ENCODE measurements at regions not wholly inside any gene's neighbourhood (a gene's known extent, or its start where the extent isn't known, plus 50 kb on each side); places are given as distances from the start of the nearest gene placed in this dataset.

DNA sequence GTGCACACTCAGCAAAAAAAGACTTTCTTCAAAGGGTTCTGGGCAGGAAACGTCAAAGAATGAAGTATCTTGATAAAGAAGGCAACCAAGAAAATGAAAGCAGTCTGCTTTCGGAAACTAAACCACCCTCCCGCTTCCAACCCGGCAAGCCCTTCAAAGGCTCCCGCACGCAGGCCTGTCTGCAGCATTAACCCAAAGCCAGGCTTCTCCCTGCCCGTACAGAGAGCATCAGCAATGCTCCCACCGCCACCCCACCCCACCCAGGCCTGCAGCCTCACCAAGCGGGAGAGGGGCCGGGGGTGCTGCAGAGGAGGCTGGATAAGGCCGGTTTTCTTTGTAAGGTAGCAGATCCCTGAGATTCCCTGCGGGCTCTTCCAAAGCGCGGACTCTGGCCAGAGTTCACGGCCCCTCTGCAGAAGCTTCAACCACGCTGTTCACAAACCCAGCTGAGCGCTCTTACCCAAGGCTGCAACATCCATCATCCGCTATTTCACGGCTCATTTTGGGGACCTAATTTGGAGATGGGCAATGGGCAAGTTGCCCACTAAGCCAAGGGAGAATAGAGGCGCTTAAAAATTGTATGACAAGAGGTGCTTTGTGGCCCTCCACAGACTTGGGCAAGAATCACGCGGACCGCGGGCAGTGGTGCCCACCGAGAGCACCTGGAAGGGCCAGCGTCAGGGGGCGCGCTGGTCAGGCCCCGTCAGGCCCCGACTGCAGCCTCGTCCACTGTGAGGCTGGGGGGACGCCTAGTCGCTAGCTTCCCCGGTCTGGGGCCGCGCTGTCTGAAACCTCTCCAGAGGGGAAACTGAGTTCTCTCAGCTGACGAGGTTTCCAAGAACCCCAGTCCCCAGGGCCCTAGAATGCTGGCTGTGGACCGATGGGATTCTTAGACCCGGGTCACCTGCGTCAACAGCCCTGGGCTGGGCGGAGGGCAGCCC is 225.4 kb upstream of the ID2 start:
- no peak overlapping the region for H3K27ac ChIP-seq (ENCODE audit: low read depth, low read length)

DNA sequence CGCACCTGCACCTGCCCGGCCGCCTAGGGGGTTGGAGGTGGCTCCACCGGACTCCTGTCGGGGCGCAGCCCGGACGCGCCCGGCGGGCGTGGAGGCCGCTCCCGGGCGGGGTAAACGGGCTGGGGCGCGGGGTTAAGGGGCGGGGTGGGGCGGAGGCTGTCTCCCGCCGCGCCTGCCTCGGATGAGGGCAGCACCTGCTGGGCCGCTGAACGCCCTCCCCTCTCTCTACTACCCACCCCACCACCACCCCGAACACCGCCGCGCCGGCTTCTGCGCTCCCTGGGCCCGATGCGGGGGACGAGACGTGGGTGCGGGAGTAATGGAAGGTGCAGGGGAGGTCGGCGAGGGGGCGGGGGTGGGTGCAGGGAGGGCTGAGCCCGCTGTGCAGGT is 224.8 kb upstream of the ID2 start:
- WGBS, 3 donors, result 22 to 32% (median 29%) methylated on average over 26 to 41 of the region's 41 CpGs
- H3K27ac ChIP-seq (ENCODE audit: low read depth, low read length), result no peak overlapping the region

More for the DNA sequence above, 225.4 kb upstream of the ID2 start:
- 66 to 83% (median 67%) methylated on average over 41 of the region's 41 CpGs for WGBS, 3 donors

DNA sequence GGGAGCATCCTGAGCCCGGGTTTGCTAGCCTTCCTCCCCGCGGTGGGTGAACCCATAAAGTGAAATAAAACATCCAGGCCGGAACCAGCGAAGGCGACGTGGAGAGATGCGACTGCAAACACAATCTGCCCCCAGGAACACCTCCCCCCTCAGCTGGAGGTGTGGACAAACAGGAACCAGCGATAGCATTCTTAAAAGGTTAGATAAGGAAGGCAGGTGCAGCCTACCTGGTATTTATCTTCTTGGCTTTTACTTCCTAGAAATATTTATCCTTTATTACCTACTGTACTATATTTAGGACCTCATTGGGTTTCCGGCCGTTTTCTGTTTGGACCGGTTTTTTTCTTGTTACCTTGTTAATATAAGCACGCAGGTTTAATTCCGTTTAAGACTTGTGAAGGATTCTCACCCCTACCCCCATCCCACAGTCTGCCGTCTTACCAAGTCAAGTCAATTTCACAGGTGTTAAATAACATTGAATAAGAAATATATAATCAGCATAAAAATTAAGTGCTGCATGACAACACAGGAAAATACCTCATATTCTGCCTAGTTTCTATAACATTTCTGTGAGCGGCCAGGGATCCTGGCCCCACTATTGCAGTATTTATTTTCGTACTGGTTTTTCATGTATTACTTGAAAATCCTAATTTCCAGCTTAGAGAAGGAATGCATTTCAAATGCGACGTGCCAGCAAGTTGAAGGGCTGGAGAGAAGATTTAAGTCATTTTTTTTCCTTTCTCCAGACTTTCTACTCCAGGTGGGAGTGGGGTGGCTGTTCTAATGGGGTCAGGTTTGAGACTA is 224.0 kb upstream of the ID2 start:
- no peak overlapping the region for H3K27ac ChIP-seq (ENCODE audit: low read depth, low read length)
- 29 to 61% (median 56%) methylated on average over 19 of the region's 19 CpGs for WGBS, 3 donors

DNA sequence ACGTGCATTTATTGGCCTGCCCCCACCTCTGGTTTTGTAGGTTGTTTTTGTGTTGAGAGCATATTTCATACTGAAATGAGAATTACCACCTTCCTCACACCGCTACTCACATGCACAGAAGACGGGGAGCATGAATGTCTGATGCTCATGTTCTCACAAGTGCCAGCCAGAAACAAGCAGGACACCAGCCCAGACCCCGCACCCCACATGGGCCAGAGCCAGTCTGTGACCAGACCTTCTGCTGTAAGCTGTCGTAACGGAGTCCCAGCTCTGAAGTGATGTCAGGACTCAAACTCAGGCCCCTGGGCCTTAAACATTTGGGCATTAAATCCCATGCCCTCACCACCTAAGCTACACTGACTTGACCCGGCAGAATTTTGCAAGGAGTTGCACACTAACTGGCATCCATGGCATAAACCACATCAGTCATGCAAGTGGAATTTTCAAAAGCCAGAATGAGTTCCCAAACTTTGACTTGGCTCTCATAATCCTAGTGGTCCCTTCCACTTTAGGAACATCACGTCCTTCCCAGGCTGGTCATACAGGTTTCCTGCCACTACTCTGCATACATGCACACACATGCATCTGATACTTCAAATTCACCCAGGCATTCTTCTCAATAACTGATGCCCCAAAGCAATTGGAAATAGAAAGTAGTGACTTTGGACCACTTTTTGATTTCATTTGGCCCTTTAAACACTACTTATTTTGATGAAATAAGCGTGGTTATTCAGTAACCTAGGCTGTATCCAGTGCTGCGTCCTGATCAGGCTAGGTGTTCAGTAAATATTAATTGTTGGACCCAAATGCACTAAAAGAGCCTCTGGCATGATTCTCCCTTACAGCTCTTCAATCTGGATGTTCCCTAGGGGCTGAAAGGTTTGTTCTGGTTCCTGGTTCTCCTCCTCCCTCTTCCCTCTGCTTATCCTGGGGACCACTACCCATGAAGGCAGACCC is 223.1 kb upstream of the ID2 start:
- WGBS, 3 donors, result 88 to 94% (median 93%) methylated on average over 10 of the region's 10 CpGs
- H3K27ac ChIP-seq (ENCODE audit: low read depth, low read length), result no peak overlapping the region

DNA sequence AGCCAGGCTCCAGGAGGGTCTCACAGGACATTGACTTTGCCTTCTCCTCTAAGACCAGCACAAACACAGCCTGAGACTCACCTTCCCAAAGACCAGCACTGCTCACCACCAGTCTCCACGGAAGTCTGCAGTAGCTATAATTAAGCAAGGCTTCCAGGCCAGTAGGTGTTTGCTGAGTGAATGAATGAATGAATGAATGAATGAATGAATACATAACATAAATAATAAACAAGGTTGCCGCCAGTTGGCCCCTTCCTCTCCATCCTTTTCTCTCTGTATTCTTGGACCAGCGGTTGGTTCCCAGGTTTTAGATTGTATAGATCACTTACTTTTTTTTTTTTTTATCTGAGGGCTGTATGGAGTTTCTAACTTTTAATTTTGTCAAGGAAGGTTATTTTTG is 222.4 kb upstream of the ID2 start:
- no peak overlapping the region for H3K27ac ChIP-seq (ENCODE audit: low read depth, low read length)
- WGBS, 3 donors, result 99 to 100% (median 99%) methylated on average over 3 of the region's 3 CpGs

DNA sequence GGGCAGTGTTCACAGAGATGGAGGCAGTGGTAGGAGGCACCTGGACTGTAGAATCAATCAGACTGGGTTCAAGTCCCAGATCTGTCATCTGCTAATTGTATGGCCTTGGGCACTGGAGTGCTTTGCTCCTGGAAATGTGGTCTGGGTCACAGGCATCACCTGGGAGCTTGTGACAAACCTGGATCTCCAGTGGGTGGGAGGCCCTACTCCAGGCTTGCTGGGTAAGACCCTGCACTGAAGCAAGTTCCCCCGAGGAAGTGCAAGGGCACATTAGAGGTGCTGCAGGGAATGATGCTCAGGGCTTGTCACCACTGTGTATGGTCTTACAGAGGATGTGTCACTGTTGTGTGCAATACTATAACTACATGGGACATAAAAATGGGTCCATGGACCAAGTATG is 220.5 kb upstream of the ID2 start:
- WGBS, 3 donors, result 96 to 100% (median 97%) methylated on average over 1 of the region's 1 CpG

DNA sequence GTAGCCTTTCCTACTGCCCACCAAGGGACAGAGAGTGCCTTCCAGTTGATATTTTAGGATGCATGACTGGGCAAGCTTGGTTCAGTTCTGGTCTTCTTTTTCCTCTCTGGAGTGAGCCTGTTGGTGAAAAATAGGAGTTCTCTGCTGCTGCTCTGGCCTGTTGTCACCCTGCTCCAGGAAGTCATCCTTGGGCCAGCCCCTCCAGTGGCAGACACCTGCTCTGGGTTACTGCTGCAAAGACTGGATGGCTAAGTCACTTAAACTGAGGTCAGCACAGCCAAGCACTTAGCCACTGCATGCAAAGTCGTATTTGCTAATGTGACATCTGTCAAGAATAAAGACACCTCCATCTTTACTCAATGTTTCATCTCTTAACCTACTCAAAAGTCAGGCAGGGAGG is 219.6 kb upstream of the ID2 start:
- 86 to 93% (median 91%) methylated on average over 1 of the region's 1 CpG for WGBS, 3 donors
- no peak overlapping the region for H3K27ac ChIP-seq (ENCODE audit: low read depth, low read length)

More for the DNA sequence above, 220.5 kb upstream of the ID2 start:
- no peak overlapping the region for H3K27ac ChIP-seq (ENCODE audit: low read depth, low read length)

DNA sequence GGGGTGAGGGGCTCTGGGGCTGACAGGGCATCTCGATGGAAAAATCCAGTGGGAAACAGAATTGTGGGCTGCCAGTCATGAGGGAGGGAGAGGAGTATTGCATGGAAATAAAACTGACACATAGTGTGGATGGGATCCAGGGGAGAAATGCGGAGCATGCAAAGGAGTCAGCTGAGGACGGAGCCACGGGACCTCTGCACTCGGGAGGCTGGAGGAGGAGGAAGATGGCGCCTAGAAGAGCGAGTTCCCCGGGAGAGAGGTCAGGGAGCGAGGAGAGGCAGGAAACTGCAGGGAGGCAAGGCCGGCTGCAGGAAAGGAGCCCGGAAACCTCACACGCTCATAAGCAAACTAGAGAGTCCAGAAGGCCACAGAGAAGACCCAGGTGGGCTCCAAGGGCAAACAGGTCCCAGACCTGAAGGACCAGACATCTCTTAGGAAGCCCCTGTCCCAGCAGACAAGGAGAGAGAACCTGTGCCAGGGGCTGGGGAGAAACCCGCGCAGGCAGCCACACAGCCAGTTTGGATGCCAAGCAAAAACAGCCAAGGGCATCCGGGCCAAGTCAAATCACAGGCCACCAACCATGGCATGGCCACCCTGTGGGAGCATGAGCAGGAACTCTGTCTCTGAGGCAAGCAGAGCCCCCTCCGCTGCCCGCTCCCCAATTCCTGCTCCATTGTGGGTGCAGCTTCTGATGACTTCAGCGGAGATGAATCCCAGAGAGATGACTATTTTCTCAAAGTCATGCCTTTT is 218.8 kb upstream of the ID2 start:
- WGBS, 3 donors, result 81 to 88% (median 81%) methylated on average over 18 of the region's 18 CpGs
- no peak overlapping the region for H3K27ac ChIP-seq (ENCODE audit: low read depth, low read length)

DNA sequence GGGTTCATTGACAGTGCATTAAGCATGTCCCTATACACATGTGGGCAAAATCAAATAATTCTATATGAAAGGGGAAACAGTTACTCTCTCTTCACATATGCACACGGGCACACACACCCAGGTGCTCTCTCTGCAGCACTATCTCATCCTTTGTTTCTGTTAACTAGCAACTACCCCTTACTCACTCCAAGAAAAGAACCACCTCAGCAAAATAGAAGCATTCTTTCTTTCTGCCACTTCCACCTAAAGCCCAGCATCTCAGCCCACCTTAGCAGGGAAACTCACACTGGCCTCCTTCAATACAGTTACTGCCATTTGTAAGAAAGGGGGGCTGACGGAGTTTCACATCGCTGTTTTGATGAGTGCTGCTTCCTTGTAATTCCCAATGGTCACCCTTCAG is 216.3 kb upstream of the ID2 start:
- 87 to 94% (median 91%) methylated on average over 3 of the region's 3 CpGs for WGBS, 3 donors
- H3K27ac ChIP-seq (ENCODE audit: low read depth, low read length), result no peak overlapping the region

DNA sequence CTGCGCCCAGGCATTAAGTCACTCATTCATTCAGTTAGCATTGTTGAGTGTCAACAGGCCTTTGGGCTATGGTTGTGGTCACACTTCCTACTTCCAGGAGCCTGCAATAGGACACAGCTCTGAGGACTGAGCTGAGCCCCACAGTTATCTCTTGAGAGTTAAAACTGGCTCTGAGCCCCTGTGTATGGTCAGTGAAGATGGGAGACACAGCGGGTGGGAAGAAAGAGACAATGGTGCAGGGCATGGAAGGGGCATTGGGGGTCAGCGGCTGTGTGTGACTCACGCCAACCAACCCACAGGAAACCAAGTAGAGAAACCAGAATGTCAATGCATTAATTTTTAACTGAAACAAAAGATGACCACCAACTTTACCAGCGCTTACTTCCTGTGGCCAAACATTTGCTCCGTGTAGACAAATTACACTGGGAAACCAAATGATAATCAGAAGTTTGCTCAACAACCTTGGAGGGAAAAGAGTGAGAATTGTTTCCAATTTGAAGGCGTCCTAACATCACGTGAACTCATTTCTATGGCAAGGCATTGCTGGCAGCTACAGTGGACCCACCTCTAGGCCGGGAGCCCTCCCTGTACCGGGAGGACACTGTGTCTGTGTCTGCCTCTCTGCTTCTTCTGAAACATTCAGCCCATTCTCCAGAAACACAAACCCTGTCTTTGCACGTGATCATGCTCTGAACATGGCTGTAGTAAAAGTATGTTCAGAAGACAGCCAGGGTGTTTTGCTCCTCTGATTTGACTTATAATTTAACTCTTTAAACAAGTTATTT is 212.0 kb upstream of the ID2 start:
- H3K27ac ChIP-seq (ENCODE audit: low read depth, low read length), result no peak overlapping the region
- 73 to 85% (median 74%) methylated on average over 11 of the region's 11 CpGs for WGBS, 3 donors

DNA sequence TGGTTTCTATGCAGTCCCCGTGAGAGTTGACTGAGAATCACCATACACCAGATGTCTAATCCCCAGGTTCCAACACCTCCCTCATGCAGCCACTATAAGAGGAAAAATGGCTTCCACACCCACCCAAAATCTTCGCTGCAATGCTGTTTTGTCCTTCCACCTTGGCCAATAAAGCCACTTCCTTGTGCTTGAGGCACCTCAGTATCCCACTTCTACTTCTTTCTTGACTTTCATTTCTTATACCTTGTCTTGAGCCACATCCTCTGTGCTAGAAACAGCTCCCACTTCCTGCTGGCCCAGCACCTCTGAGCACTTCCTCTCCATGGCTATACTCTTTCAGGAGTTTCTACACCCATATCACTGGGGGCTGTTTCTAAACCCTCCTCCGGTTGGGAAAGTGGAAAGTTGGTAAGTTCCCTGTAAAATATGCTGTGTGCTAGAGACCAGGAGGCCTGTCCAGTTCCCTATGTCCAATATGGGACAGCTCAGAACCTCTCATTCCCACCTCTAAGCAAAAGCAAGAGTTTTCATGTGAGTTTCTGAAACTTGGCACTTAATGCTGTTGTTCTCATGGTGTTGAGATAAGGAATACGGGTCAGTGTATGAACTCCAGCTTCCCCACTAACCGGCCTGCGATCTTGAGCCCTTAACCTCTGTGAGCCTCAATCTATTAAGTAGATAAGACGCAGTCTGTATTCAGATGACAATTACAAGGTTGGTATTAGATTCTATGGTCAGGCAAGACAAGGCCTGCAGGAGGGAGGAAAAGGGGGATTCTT is 209.1 kb upstream of the ID2 start:
- H3K27ac ChIP-seq (ENCODE audit: low read depth, low read length), result no peak overlapping the region
- 55 to 61% (median 61%) methylated on average over 7 of the region's 7 CpGs for WGBS, 3 donors

DNA sequence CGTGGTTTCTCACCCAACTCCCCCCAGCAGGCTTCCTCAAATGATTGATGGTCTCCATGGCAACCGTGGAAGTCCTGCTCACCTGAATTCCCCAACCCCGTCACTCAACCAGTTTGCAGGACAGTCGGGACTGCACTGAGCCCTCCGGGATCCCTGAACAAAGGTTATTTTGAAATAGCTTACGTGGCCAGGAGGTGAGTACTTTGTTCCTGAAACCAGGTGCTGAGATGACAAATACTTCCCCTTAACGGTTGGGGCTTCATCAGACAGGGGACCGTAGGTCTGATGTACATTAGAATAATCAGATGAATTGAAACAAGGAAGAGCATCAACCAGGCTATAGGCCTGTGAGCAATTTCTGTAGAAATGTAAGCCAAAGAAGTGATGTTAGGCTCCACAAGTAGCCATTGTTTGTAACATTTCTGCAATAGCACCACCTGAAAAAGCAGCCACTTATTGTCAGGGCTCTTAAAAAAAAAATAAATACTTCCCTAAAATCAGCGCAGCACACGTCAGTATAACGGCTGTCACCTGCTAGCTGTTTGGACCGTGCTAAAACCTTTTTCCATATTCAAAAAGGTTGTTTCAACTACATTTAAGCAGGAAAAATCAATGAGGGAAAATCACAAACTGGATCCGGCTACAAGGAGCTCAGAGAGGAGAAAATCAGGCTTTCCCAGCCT is 206.4 kb upstream of the ID2 start:
- H3K27ac ChIP-seq (ENCODE audit: low read depth, low read length), result no peak overlapping the region
- WGBS, 3 donors, result 54 to 63% (median 54%) methylated on average over 13 of the region's 13 CpGs

DNA sequence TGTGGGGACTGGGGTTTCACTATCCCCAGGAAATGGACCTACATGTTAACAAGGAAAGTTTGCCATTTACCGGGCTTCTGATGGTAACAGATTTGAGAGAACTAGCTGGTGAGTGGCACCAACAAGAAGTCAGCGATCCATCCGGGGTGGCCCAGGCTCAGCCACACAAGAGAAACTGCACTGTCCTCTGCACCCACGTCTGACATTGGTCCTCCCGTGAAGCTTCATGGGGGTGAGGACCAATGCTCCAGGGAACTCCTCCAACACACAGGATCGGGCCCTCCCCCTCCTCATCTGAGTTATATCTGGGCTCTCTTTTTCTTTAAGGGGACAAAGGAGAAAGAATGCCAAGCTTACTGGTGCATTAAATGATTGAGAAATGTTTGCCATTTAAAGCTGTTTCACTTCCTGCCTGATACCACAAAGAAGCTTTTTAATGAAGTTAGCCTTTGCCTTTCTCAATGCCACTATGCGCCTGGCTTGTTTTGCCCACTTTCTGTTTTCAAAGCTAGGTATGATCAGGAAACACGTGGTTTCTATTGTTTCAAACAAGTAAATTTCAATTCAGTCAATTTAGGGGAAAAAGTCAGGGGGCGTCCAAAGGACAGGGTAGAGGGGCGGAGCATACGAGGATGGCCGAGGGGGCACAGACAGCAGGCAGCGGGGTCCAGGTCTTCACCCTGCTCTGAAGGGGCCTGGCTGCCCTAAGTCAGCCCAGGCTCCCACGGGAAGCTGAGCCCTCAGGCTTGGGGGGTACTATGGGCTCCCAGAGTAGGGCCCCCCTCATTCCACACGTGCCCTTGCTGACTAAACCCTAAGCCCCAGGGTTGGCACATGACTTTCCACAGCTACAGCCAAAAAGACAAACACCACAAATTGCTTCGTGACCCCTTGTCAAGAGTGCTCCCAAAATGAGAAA is 204.0 kb upstream of the ID2 start:
- WGBS, 3 donors, result 48 to 77% (median 53%) methylated on average over 16 of the region's 16 CpGs
- H3K27ac ChIP-seq (ENCODE audit: low read depth, low read length), result no peak overlapping the region

DNA sequence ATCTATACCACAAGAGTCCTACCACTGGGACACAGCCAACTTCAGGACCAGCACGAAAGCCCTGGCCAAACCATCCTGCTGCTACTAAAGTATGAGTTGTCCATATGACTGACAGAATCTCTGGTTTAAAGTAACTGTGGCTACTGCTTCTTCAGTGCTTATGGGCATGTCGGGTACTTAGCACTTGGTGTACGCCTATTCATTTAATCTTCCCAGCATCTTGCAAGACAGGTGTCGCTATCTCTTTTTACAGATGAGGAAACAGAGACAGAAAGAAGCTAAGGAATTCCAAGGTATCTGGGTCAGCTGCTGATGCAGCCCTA is 203.4 kb upstream of the ID2 start:
- 67 to 77% (median 73%) methylated on average over 4 of the region's 4 CpGs for WGBS, 3 donors
- no peak overlapping the region for H3K27ac ChIP-seq (ENCODE audit: low read depth, low read length)

DNA sequence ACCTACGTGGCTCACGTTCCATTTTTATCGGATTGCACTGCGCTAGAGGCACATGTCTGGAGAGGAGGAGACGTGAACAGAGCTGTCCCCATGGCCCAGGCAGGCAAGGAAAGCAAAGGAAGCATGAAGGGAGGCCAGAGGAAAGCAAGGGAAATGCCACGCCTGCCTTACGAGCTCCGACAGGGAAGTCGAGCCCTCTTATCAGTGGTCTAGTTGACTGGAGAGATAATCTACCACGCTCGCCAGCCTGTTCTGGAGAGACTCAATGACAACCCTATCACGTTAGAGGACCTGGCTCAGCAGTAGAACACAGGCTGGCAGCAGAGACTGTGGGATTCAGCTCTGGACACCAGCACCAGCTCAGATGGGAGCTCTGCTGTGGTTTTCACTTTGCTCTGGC is 202.6 kb upstream of the ID2 start:
- WGBS, 3 donors, result 55 to 73% (median 69%) methylated on average over 12 of the region's 12 CpGs
- H3K27ac ChIP-seq (ENCODE audit: low read depth, low read length), result no peak overlapping the region

Measured in adipose tissue (tissue), 3 donors.